Tibial artery (tissue), 4 donors: ENCODE measurements at regions not wholly inside any gene's neighbourhood (a gene's known extent, or its start where the extent isn't known, plus 50 kb on each side); places are given as distances from the start of the nearest gene placed in this dataset.

Experiments
- DNase-seq, 2 donors: peaks; one replicate each; pipeline ENCODE4 v3.0.0-alpha.2; 2019
- H3K27ac ChIP-seq, 2 donors: fragments of 200-600 bp; sonication (generic) in 1 of 2; 1 replicate in 1 of 2; 2 replicates in 1 of 2; pipeline ENCODE4 v1.5.1; 2018 to 2019; ENCODE audit warnings: mild to moderate bottlenecking in 1 of 2
- H3K27me3 ChIP-seq, 2 donors: fragments of 200-600 bp; sonication (generic) in 1 of 2; one replicate each; pipeline versions ENCODE4 v1.5.1 to v1.6.0; 2016 to 2019
- H3K36me3 ChIP-seq, 3 donors: fragments of 200-600 bp; sonication (generic) in 2 of 3; one replicate each; pipeline ENCODE4 v1.5.1; 2016 to 2019; ENCODE audit warnings: mild to moderate bottlenecking in 2 of 3
- H3K4me1 ChIP-seq, 4 donors: fragments of 200-600 bp; sonication (generic) in 2 of 4; 1 replicate in 3 of 4; 2 replicates in 1 of 4; pipeline ENCODE4 v1.5.1; 2016 to 2019
- H3K4me3 ChIP-seq, 2 donors: fragments of 200-600 bp; sonication (generic) in 1 of 2; 1 replicate in 1 of 2; 2 replicates in 1 of 2; pipeline ENCODE4 v1.5.1; 2018 to 2019; ENCODE audit warnings: mild to moderate bottlenecking in 2 of 2
- H3K9me3 ChIP-seq, 3 donors: fragments of 200-600 bp; sonication (generic) in 1 of 3; one replicate each; pipeline ENCODE4 v1.5.1; 2016 to 2019
- intact Hi-C: fragments of 100-400 bp; cut with DNase I; formaldehyde crosslinking; loops from one replicate; pipeline ENCODE4 v1.15.0; 2023; ENCODE audit warnings: low total_unique reads
- TF ChIP-seq, protein P1 (sequence below), 2 experiments: fragments of 200-600 bp in 1 of 2; fragments of 450-650 bp in 1 of 2; IDR thresholded peaks; one replicate each; pipeline ENCODE4 v1.5.1; 2017 to 2019; ENCODE audit warnings: antibody characterized with exemption in 2 of 2, mild to moderate bottlenecking in 1 of 2, moderate library complexity in 1 of 2

DNA sequence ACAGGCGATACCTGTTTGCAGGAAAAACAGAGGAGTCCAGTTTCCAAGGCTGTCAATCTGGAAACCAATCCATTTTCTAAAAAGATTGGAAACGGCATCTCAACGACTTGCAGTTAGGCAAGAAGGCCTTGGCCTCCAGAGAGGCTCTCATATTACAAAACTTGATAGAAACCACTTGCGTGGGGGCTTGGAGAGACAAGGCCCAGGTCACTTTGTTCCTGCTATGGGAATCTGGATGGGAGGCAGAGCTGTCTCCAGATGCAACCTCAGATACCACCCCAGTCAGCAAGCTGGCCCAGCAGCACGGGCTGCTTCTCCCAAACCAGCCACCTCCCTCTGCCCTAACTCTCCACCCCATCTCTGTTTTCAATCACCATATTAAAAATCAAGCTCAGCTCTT, 298.8 kb downstream of the TNS1 start:
- no peak for DNase-seq
- Histone ChIP-seq H3K4me1 (peaks cover 0 to 30% (median 11%) of the 10 kb centered on the region in 4 donors), H3K36me3 (peaks cover 0 to 4% (median 0%) of the 10 kb centered on the region in 3 donors), H3K4me3 (no peak overlapping the region), H3K27ac (peak overlapping the region in 1 of 2 donors; percentile 12), H3K9me3 (no peaks in the 10 kb centered on the region), H3K27me3 (no peaks in the 10 kb centered on the region)
- TF ChIP-seq, protein P1, sequence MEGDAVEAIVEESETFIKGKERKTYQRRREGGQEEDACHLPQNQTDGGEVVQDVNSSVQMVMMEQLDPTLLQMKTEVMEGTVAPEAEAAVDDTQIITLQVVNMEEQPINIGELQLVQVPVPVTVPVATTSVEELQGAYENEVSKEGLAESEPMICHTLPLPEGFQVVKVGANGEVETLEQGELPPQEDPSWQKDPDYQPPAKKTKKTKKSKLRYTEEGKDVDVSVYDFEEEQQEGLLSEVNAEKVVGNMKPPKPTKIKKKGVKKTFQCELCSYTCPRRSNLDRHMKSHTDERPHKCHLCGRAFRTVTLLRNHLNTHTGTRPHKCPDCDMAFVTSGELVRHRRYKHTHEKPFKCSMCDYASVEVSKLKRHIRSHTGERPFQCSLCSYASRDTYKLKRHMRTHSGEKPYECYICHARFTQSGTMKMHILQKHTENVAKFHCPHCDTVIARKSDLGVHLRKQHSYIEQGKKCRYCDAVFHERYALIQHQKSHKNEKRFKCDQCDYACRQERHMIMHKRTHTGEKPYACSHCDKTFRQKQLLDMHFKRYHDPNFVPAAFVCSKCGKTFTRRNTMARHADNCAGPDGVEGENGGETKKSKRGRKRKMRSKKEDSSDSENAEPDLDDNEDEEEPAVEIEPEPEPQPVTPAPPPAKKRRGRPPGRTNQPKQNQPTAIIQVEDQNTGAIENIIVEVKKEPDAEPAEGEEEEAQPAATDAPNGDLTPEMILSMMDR (IDR thresholded peaks at IDR 0.05), result no peak
- intact Hi-C loops, result no loop called here

DNA sequence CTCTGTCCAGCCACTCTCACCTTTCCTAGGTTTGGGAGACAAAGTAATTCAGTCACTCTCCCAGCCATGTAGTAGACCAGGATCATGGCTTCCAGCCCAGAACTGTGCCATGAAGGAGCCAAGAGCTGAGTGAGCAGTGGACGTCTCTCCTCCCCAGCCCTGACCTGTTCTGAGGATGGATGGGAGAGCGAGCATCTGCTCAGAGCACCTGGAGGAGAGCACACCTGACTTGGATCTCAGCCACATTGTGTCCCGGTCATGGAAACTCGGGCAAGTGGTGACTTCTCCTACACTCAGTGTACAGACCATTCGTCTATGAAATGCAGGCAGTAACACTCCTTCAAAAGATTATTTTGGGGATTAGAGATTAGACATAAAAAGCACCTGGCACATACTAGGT, 299.7 kb downstream of the TNS1 start:
- Histone ChIP-seq H3K4me3 (no peak overlapping the region), H3K27me3 (no peaks in the 10 kb centered on the region), H3K27ac (peak overlapping the region; percentile 10 to 12), H3K36me3 (peaks cover 0 to 4% (median 0%) of the 10 kb centered on the region in 3 donors), H3K4me1 (peaks cover 0 to 39% (median 17%) of the 10 kb centered on the region in 4 donors), H3K9me3 (no peaks in the 10 kb centered on the region)
- TF ChIP-seq, protein P1 (IDR thresholded peaks at IDR 0.05), result no peak
- intact Hi-C loops, result no loop called here
- no peak for DNase-seq

DNA sequence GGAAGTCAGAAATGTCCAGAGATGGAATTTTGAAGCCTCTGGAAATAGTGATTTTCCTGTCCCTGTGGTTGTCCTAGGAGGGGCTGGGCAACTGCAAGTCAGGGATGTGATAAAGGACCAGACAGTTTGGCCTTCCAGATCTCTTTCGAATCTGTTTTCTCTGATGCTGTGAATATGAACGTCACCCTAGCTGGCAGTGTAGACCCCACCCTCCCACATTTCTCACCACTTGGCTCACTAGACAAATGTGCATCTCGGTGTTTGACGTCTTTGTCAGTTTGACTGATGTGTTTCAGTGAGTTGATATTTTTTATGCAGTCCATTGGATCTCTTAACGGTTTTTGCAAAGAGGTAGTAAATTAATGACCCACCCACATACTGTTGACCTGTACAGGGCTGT, 301.2 kb downstream of the TNS1 start:
- Histone ChIP-seq H3K4me1 (peaks cover 0 to 25% (median 9%) of the 10 kb centered on the region in 4 donors), H3K9me3 (no peaks in the 10 kb centered on the region), H3K27ac (peak overlapping the region; percentile 10 to 40), H3K27me3 (no peaks in the 10 kb centered on the region), H3K36me3 (peaks cover 0 to 4% (median 0%) of the 10 kb centered on the region in 3 donors), H3K4me3 (no peak overlapping the region)
- no peak for DNase-seq
- TF ChIP-seq, protein P1 (IDR thresholded peaks at IDR 0.05), result no peak
- intact Hi-C loops, result no loop called here

DNA sequence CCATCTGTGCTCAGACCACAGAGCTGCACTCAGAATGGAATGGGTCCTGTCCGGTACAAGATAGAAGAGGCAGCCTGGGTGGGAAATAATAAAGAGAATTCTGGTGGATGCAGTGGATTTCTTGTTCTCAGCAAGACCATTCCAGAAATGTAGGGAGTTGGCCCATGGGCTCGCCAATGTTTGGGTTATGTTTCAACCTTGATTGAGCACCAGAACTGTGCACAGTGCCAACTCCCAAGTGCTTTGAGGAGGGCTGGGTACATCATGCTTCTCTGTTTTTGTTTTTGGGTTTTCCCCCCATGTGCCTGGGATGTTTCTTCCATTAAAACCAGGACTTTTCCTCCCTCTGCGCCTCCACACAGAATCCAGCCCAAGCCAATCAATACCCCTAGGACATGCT, 304.1 kb downstream of the TNS1 start:
- TF ChIP-seq, protein P1 (IDR thresholded peaks at IDR 0.05), result no peak
- H3K36me3 ChIP-seq, result no peaks in the 10 kb centered on the region
- no peaks in the 10 kb centered on the region for H3K27me3 ChIP-seq
- no peak for DNase-seq
- H3K4me1 ChIP-seq, result peaks cover 0 to 49% (median 18%) of the 10 kb centered on the region in 4 donors
- H3K4me3 ChIP-seq, result no peak overlapping the region
- H3K9me3 ChIP-seq, result no peaks in the 10 kb centered on the region
- intact Hi-C loops, result no loop called here
- H3K27ac ChIP-seq, result peak overlapping the region; percentile 47 to 66

DNA sequence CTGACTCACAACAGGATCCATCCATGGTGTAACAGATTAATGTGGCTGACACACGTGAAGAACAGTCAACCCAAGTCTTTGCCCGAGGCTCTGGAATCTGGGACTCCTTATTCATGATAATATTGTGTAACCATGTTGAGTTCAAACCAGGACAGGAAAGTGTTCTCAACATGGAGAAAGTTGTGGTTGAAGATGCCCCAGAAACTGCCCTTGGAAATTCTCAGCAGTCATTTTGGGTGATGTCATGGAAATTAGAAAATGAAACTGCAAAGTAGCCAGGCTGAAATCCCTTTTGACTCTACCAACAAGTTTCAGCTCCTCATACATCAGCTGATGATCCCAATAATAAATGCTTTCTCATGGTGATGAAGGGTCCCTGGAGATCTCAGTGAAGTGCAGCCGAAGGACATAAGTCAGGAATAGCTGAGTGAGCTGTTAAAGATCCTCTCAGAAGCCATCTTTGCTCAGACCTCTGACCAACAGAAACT, 307.7 kb downstream of the TNS1 start:
- intact Hi-C loops, result no loop called here
- H3K27ac ChIP-seq, result peak overlapping the region; percentile 66 to 73
- no peaks in the 10 kb centered on the region for H3K36me3 ChIP-seq
- H3K4me1 ChIP-seq, result peaks cover 0 to 78% (median 33%) of the 10 kb centered on the region in 4 donors
- H3K4me3 ChIP-seq, result no peak overlapping the region
- peak in 1 of 2 donors; percentile 44 for DNase-seq
- H3K27me3 ChIP-seq, result no peaks in the 10 kb centered on the region
- no peaks in the 10 kb centered on the region for H3K9me3 ChIP-seq
- TF ChIP-seq, protein P1 (IDR thresholded peaks at IDR 0.05), result no peak

DNA sequence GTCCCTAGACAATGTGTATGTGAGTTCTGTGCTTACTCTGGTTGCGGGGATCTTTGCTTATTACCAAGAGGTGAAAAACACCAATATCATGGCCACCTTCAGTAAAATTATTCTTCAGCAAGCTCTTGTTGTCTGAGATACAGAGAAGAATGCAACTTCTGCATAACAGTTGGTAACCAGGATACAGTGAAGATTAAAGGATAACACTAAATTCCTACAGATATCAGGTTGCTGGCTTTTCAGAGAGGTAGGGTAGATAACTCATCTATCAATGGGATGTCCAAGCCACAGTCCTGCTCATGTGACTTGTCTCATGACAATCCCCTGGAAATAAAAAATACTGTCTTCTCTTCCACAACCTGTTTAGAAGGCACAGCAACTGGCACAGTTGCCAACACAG, 308.5 kb downstream of the TNS1 start:
- TF ChIP-seq, protein P1 (IDR thresholded peaks at IDR 0.05), result no peak
- Histone ChIP-seq H3K4me1 (peaks cover 0 to 80% (median 32%) of the 10 kb centered on the region in 4 donors), H3K27ac (peak overlapping the region; percentile 66 to 73), H3K9me3 (no peaks in the 10 kb centered on the region), H3K4me3 (no peak overlapping the region), H3K27me3 (no peaks in the 10 kb centered on the region), H3K36me3 (peaks cover 0 to 4% (median 0%) of the 10 kb centered on the region in 3 donors)
- intact Hi-C loops, result no loop called here
- DNase-seq, result no peak
